GM13977 (cell line): ENCODE measurements at regions not wholly inside any gene's neighbourhood (a gene's known extent, or its start where the extent isn't known, plus 50 kb on each side); places are given as distances from the start of the nearest gene placed in this dataset.

Source experiments
- DNase-seq: peaks from one replicate; pipeline ENCODE4 v3.0.0; 2012; ENCODE audit warnings: low spot score
- in situ Hi-C: fragments of 300-500 bp; cut with MboI; formaldehyde crosslinking; loops from one replicate; pipeline ENCODE4 v1.12.0; 2022; ENCODE audit warnings: low sequenced_read_pairs, low pct_unique_long_range_greater_than_20kb, mixed read lengths, inconsistent platforms; ENCODE audit not compliant: unreplicated experiment
- TF ChIP-seq, protein P1 (sequence below): IDR thresholded peaks from 2 replicates; pipeline ENCODE4 v1.5.1; 2012; ENCODE audit warnings: mild to moderate bottlenecking, control low read depth; ENCODE audit not compliant: insufficient read depth; ENCODE audit errors: extremely low read depth, missing control alignments

DNA sequence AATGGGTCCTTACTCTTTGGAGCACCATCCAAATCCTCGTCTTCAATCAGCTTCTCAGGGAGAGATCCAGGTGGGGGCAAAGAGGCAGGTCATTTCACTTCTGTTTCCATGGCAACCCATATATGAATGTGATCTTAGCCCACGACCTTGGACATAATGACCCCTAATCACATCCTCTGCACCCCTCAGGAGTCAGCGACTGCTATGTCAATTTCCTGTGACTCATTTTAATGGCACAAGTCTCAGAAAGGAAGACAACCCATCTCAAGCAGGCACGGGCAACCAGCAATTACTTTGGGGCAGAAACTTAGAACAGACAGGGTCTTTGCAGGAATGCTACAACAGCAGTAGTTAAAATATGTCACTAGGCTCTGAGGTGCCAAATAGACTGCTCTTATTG is 591.2 kb downstream of the TLR4 start:
- in situ Hi-C loops, result no loop called here
- no peak for DNase-seq
- TF ChIP-seq, protein P1, sequence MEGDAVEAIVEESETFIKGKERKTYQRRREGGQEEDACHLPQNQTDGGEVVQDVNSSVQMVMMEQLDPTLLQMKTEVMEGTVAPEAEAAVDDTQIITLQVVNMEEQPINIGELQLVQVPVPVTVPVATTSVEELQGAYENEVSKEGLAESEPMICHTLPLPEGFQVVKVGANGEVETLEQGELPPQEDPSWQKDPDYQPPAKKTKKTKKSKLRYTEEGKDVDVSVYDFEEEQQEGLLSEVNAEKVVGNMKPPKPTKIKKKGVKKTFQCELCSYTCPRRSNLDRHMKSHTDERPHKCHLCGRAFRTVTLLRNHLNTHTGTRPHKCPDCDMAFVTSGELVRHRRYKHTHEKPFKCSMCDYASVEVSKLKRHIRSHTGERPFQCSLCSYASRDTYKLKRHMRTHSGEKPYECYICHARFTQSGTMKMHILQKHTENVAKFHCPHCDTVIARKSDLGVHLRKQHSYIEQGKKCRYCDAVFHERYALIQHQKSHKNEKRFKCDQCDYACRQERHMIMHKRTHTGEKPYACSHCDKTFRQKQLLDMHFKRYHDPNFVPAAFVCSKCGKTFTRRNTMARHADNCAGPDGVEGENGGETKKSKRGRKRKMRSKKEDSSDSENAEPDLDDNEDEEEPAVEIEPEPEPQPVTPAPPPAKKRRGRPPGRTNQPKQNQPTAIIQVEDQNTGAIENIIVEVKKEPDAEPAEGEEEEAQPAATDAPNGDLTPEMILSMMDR, result no peak

DNA sequence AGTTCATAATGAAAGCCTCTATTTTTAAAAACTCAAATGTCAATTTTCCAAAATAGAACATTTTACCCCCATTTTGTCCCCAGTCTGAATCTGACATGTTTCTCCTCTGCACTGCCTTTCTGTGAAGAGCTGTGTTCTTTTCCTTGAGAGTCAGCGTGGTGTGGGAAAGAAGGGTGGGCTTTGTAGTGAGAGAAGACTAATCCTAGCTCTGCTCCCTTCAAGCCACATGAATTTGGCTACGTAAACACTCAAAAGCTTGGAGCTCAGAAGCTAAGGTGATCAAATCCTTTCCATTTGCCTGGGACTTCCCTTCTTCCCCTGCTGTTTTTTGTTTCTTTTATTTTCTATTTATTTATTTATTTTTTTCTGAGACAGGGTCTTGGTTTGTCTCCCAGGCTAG is 598.5 kb downstream of the TLR4 start:
- in situ Hi-C loops, result no loop called here
- no peak for DNase-seq

DNA sequence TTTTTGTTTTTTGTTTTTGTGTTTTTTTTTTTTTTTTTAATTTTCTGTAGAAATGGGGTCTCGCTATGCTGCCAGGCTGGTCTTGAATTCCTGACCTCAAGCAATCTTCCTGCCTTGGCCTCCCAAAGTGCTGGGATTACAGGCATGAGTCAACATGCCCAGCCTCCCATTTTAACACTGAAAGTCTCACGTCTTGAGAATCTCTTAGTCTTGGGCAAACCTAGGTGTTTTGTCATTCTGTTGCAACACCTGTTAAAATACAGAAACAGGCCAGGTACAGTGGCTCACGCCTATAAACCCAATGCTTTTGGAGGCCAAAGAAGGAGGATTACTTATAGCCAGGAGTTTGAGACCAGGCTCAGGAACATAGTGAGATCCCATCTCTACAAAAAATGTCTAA is 599.0 kb downstream of the TLR4 start:
- TF ChIP-seq, protein P1, result no peak
- in situ Hi-C loops, result no loop called here
- no peak for DNase-seq

More for the DNA sequence above, 598.5 kb downstream of the TLR4 start:
- TF ChIP-seq, protein P1, result no peak

DNA sequence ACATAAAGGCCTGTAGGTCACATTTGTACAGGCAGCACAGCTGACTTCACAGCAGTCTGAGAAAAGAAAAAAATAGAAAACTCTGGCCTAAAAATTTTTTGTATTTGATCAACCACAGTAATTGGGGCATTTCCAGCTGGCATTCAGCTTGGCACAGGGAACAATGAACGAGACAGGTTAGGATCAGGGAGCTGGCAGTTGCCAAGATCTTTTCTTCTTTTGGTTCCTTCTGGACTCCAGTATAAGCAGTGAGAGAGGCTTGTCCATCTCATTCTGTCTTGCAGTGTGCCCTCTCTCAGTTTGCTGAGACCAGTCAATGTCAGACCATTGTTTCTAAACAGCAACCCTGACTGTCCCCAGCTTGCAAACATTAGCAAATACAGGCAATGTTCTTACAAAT is 601.1 kb downstream of the TLR4 start:
- no peak for DNase-seq
- TF ChIP-seq, protein P1, result no peak
- in situ Hi-C loops, result no loop called here

DNA sequence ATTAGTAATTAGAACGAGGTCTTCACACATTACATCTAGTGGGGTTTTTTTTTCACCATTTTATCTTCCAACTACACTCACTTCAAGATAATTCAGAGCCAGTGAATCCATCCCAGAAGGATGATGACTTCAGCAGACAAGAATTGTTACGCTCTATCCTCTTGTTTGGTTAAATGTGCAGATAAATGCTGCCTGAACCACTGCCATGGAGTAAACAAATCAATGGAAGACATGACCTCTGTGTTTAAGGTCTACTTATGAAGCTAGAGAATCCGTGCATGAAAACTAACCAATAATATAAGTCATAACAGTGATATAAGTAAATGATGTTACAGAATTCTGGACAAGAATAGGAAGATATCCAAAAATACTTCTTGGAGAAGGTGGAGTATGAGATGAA is 602.6 kb downstream of the TLR4 start:
- in situ Hi-C loops, result no loop called here
- DNase-seq, result no peak
- TF ChIP-seq, protein P1, result no peak

DNA sequence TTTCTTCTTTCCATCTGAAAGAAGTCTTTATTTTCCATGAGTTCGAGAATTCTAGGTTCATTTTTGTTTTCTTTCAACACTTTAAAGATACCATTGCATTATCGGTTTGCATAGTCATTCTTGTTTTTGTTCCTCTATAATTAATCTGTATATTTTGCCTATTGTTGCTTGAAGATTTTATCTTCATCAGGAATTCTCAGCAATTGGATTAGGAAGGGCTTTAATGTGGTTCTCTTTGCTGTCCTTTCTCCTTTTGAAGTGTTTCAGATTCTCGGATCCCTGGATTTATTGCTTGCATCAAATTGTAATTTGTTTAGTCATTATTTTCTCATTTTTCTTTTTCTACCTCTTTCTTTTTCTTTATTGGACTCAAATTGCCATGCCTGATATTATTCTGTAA is 609.8 kb downstream of the TLR4 start:
- in situ Hi-C loops, result no loop called here
- DNase-seq, result no peak
- TF ChIP-seq, protein P1, result no peak

DNA sequence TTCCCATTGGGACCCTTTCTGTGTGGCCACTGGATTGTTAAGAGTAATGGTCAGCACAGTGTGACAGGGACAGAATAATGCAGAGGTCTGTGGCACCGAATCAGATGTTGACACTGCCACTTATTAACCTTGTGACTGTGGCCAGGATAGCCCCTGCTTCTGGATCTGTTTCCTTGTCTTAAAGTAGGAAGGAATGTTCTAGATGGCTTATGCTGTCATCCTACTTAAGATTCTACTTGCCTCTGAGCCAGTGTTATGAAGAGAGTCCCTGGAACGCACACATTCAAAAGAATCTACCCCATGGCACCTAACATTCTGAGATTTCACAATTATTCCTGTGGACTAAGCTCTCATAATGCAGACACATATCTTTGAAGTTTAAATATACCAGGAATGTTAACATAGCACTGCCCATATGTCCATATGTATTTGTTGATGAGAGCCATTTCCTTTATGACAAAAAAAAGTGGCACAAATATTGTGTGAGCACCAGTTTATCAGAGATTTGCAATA is 612.7 kb downstream of the TLR4 start:
- TF ChIP-seq, protein P1, result no peak
- no peak for DNase-seq
- in situ Hi-C loops, result no loop called here
